ENCODE measurements at regions not wholly inside any gene's neighbourhood (a gene's known extent, or its start where the extent isn't known, plus 50 kb on each side); places are given as distances from the start of the nearest gene placed in this dataset.

GRCh38 chrX:68909945-68910344 is 81.1 kb downstream of the EFNB1 start:
- no peaks in the 10 kb centered on the region for H3K4me1 ChIP-seq
- intact Hi-C loops (cut with DNase I; ENCODE audit: low total_unique reads): no loop called here
- no peaks in the 10 kb centered on the region for H3K27me3 ChIP-seq
- 71% methylated on average over 2 of the region's 2 CpGs; no CpG with 5 or more reads in 1 of the 2 donors for WGBS, 2 donors
- no peaks in the 10 kb centered on the region for H3K9me3 ChIP-seq
- no peak overlapping the region for H3K4me3 ChIP-seq
- TF ChIP-seq POLR2A (IDR thresholded peaks at IDR 0.05): no peak
- TF ChIP-seq, protein P1, sequence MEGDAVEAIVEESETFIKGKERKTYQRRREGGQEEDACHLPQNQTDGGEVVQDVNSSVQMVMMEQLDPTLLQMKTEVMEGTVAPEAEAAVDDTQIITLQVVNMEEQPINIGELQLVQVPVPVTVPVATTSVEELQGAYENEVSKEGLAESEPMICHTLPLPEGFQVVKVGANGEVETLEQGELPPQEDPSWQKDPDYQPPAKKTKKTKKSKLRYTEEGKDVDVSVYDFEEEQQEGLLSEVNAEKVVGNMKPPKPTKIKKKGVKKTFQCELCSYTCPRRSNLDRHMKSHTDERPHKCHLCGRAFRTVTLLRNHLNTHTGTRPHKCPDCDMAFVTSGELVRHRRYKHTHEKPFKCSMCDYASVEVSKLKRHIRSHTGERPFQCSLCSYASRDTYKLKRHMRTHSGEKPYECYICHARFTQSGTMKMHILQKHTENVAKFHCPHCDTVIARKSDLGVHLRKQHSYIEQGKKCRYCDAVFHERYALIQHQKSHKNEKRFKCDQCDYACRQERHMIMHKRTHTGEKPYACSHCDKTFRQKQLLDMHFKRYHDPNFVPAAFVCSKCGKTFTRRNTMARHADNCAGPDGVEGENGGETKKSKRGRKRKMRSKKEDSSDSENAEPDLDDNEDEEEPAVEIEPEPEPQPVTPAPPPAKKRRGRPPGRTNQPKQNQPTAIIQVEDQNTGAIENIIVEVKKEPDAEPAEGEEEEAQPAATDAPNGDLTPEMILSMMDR (IDR thresholded peaks at IDR 0.05): no peak
- DNase-seq: no peak
- no peak overlapping the region for H3K27ac ChIP-seq
- no peaks in the 10 kb centered on the region for H3K36me3 ChIP-seq (ENCODE audit: low read depth, missing control alignments)

- no peak for TF ChIP-seq POLR2A (IDR thresholded peaks at IDR 0.05)
- TF ChIP-seq, protein P1 (IDR thresholded peaks at IDR 0.05): no peak
- no peaks in the 10 kb centered on the region for H3K9me3 ChIP-seq
- H3K27me3 ChIP-seq: no peaks in the 10 kb centered on the region
- no peak overlapping the region for H3K27ac ChIP-seq
- no peaks in the 10 kb centered on the region for H3K4me1 ChIP-seq
- intact Hi-C loops (cut with DNase I; ENCODE audit: low total_unique reads): no loop called here
- H3K4me3 ChIP-seq: no peak overlapping the region
- H3K36me3 ChIP-seq (ENCODE audit: low read depth, missing control alignments): no peaks in the 10 kb centered on the region
- DNase-seq: no peak
- WGBS, 2 donors: 75 to 96% methylated on average over 1 to 5 of the region's 5 CpGs
These were observed 79.2 kb downstream of the EFNB1 start for GRCh38 chrX:68908071-68908470.

- H3K36me3 ChIP-seq (ENCODE audit: low read depth, missing control alignments): no peaks in the 10 kb centered on the region
- no peak for TF ChIP-seq POLR2A (IDR thresholded peaks at IDR 0.05)
- TF ChIP-seq, protein P1 (IDR thresholded peaks at IDR 0.05): no peak
- H3K27me3 ChIP-seq: no peaks in the 10 kb centered on the region
- 86 to 100% methylated on average over 1 to 5 of the region's 9 CpGs for WGBS, 2 donors
- intact Hi-C loops (cut with DNase I; ENCODE audit: low total_unique reads): no loop called here
- H3K4me3 ChIP-seq: no peak overlapping the region
- DNase-seq: no peak
- no peaks in the 10 kb centered on the region for H3K4me1 ChIP-seq
- no peaks in the 10 kb centered on the region for H3K9me3 ChIP-seq
- H3K27ac ChIP-seq: no peak overlapping the region
These were observed 74.1 kb downstream of the EFNB1 start for GRCh38 chrX:68902706-68903504.

- no peaks in the 10 kb centered on the region for H3K36me3 ChIP-seq (ENCODE audit: low read depth, missing control alignments)
- no peak overlapping the region for H3K27ac ChIP-seq
- no peaks in the 10 kb centered on the region for H3K27me3 ChIP-seq
- H3K4me3 ChIP-seq: no peak overlapping the region
- no peaks in the 10 kb centered on the region for H3K9me3 ChIP-seq
- intact Hi-C loops (cut with DNase I; ENCODE audit: low total_unique reads): no loop called here
- 93% methylated on average over 3 of the region's 3 CpGs; no CpG with 5 or more reads in 1 of the 2 donors for WGBS, 2 donors
- TF ChIP-seq, protein P1 (IDR thresholded peaks at IDR 0.05): no peak
- TF ChIP-seq POLR2A (IDR thresholded peaks at IDR 0.05): no peak
- no peaks in the 10 kb centered on the region for H3K4me1 ChIP-seq
- DNase-seq: no peak
These were observed 72.7 kb downstream of the EFNB1 start for GRCh38 chrX:68901519-68901918.

- Histone ChIP-seq H3K27ac (no peak overlapping the region), H3K4me3 (no peak overlapping the region), H3K36me3 (ENCODE audit: low read depth, missing control alignments) (no peaks in the 10 kb centered on the region), H3K4me1 (peaks cover 13% of the 10 kb centered on the region), H3K9me3 (no peaks in the 10 kb centered on the region), H3K27me3 (no peaks in the 10 kb centered on the region)
- WGBS, 2 donors: 93 to 100% methylated on average over 3 to 8 of the region's 8 CpGs
- DNase-seq: no peak
- intact Hi-C loops (cut with DNase I; ENCODE audit: low total_unique reads): no loop called here
- TF ChIP-seq, protein P1 (IDR thresholded peaks at IDR 0.05): no peak
- no peak for TF ChIP-seq POLR2A (IDR thresholded peaks at IDR 0.05)
These were observed 69.8 kb downstream of the EFNB1 start for GRCh38 chrX:68898598-68898997.

All from testis (tissue), 2 donors.